IMR-90 (cell line): ENCODE measurements at regions not wholly inside any gene's neighbourhood (a gene's known extent, or its start where the extent isn't known, plus 50 kb on each side); places are given as distances from the start of the nearest gene placed in this dataset.

ENCODE experiments used
- ATAC-seq: fragments of 200-7000 bp; cut with Tn5 transposase; 2 replicates; pipeline ENCODE4 v1.9.1; 2020; ENCODE audit warnings: low read depth, mild to moderate bottlenecking, moderate library complexity
- BruUV-seq: library from RNA; stranded (reverse); fragments of 400-500 nt; replicated peaks from 2 replicates; lab custom pipeline; 2021; lab: Mats Ljungman, UMichigan
- CTCF ChIA-PET: fragments of 300-600 bp; formaldehyde crosslinking; extraction: SDS; loops from one replicate; lab custom pipeline; 2021; ENCODE audit warnings: antibody characterized with exemption; lab: Yijun Ruan, JAX
- POLR2A ChIA-PET: fragments of 300-600 bp; sonication (Branson Sonifier 250); formaldehyde crosslinking; loops from one replicate; lab custom pipeline; 2022; ENCODE audit warnings: antibody characterized with exemption; ENCODE audit not compliant: unreplicated experiment; lab: Charles Lee
- DNase-seq: peaks from one replicate; pipeline ENCODE4 v3.0.0; 2013
- H2AFZ ChIP-seq: replicated peaks from 2 replicates; pipeline ENCODE3; 2013; ENCODE audit warnings: low read length, mild to moderate bottlenecking; ENCODE audit not compliant: poor library complexity
- H2AK5ac ChIP-seq: 2 replicates; pipeline ENCODE4 v1.6.1; 2013; ENCODE audit warnings: low read depth, low read length, inconsistent platforms
- H2AK9ac ChIP-seq: replicated peaks from 2 replicates; pipeline ENCODE3; 2013; ENCODE audit warnings: mild to moderate bottlenecking, low read depth, low read length, moderate library complexity; ENCODE audit not compliant: poor library complexity
- H2BK120ac ChIP-seq: 2 replicates; pipeline ENCODE4 v1.6.1; 2013; ENCODE audit warnings: low read depth, low read length, inconsistent platforms
- H2BK15ac ChIP-seq: 3 replicates; pipeline ENCODE4 v1.6.1; 2013; ENCODE audit warnings: low read depth, low read length, inconsistent platforms
- H2BK20ac ChIP-seq: 2 replicates; pipeline ENCODE4 v1.6.1; 2013; ENCODE audit warnings: low read depth, mild to moderate bottlenecking, inconsistent platforms, low read length, moderate library complexity
- H2BK5ac ChIP-seq: 2 replicates; pipeline ENCODE4 v1.6.1; 2013; ENCODE audit warnings: mild to moderate bottlenecking, low read depth, low read length, inconsistent platforms; ENCODE audit not compliant: poor library complexity, severe bottlenecking
- H3K14ac ChIP-seq: replicated peaks from 2 replicates; pipeline ENCODE4 v1.6.1; 2013; ENCODE audit warnings: low read depth, low read length, inconsistent platforms
- H3K18ac ChIP-seq: 2 replicates; pipeline ENCODE4 v1.6.1; 2013; ENCODE audit warnings: low read depth, low read length, control low read depth
- H3K23ac ChIP-seq: 2 replicates; pipeline ENCODE4 v1.6.1; 2013; ENCODE audit warnings: low read depth, low read length, inconsistent platforms
- H3K27ac ChIP-seq: 2 replicates; pipeline ENCODE4 v1.5.1; 2013; ENCODE audit warnings: mild to moderate bottlenecking, control low read depth, low read length; ENCODE audit not compliant: insufficient read depth
- H3K27me3 ChIP-seq: 2 replicates; pipeline ENCODE4 v1.6.1; 2013; ENCODE audit warnings: low read length; ENCODE audit not compliant: control insufficient read depth, insufficient read depth
- H3K36me3 ChIP-seq: 2 replicates; pipeline ENCODE4 v1.6.1; 2013; ENCODE audit warnings: low read length, mixed read lengths; ENCODE audit not compliant: control insufficient read depth, insufficient read depth
- H3K4ac ChIP-seq: 2 replicates; pipeline ENCODE4 v1.6.1; 2013; ENCODE audit warnings: low read depth, low read length, inconsistent platforms
- H3K4me1 ChIP-seq: 2 replicates; pipeline ENCODE4 v1.6.1; 2013; ENCODE audit warnings: low read length, mixed read lengths; ENCODE audit not compliant: control insufficient read depth, insufficient read depth
- H3K4me2 ChIP-seq: 2 replicates; pipeline ENCODE4 v1.6.1; 2013; ENCODE audit warnings: low read depth, mild to moderate bottlenecking, control low read depth, low read length, moderate library complexity
- H3K4me3 ChIP-seq: 2 replicates; pipeline ENCODE4 v1.5.1; 2013; ENCODE audit warnings: low read depth, mild to moderate bottlenecking, control low read depth, low read length, moderate library complexity; ENCODE audit not compliant: insufficient read depth
- H3K56ac ChIP-seq: 2 replicates; pipeline ENCODE4 v1.6.1; 2013; ENCODE audit warnings: low read length, inconsistent platforms; ENCODE audit not compliant: insufficient read depth; ENCODE audit errors: extremely low read depth
- H3K79me1 ChIP-seq, 2 experiments: 2 replicates each; pipeline ENCODE4 v1.6.1; 2013; ENCODE audit warnings: low read length in 2 of 2, inconsistent platforms in 1 of 2, low read depth in 1 of 2
- H3K9ac ChIP-seq: 2 replicates; pipeline ENCODE4 v1.6.1; 2013; ENCODE audit warnings: low read depth, low read length, control low read depth
- H3K9me1 ChIP-seq: 2 replicates; pipeline ENCODE4 v1.6.1; 2013; ENCODE audit warnings: low read length, inconsistent platforms; ENCODE audit not compliant: insufficient read depth
- H3K9me3 ChIP-seq: 2 replicates; pipeline ENCODE4 v1.6.1; 2013; ENCODE audit warnings: low read length; ENCODE audit not compliant: control insufficient read depth, insufficient read depth
- H4K20me1 ChIP-seq: 2 replicates; pipeline ENCODE4 v1.6.1; 2013; ENCODE audit warnings: low read length, inconsistent platforms; ENCODE audit not compliant: insufficient read depth
- H4K5ac ChIP-seq: 2 replicates; pipeline ENCODE4 v1.6.1; 2013; ENCODE audit warnings: mild to moderate bottlenecking, low read depth, low read length, control low read depth
- H4K8ac ChIP-seq, 2 experiments: 2 replicates each; pipeline ENCODE4 v1.6.1; 2013; ENCODE audit warnings: low read depth in 2 of 2, low read length in 2 of 2, control low read depth in 1 of 2, inconsistent platforms in 1 of 2
- H4K91ac ChIP-seq: 2 replicates; pipeline ENCODE4 v1.6.1; 2013; ENCODE audit warnings: low read depth, low read length, inconsistent platforms; ENCODE audit not compliant: insufficient read depth
- FOS ChIP-seq: fragments of 150-350 bp; IDR thresholded peaks from 2 replicates; pipeline ENCODE4 v1.6.1; 2016; ENCODE audit warnings: low read depth, low read length
- POLR2A ChIP-seq: IDR thresholded peaks from 2 replicates; pipeline ENCODE4 v1.6.1; 2012; ENCODE audit warnings: mild to moderate bottlenecking, low read depth, low read length
- SMC3 ChIP-seq: fragments of 150-350 bp; IDR thresholded peaks from 2 replicates; pipeline ENCODE4 v1.6.1; 2016; ENCODE audit warnings: low read depth, mild to moderate bottlenecking, antibody characterized with exemption, low read length, moderate library complexity
- WGBS, 2 experiments: methylation state at CpG; one replicate each; pipeline versions ENCODE4 v1.1.5 to v1.1.7; 2013; ENCODE audit warnings: missing lambda C conversion rate in 2 of 2; ENCODE audit not compliant: insufficient read length in 1 of 2; ENCODE audit errors: extremely low coverage in 2 of 2; 5-methylcytosine and 5-hydroxymethylcytosine counted together
- dilution Hi-C: fragments of 300-500 bp; cut with HindIII; formaldehyde crosslinking; loops from one replicate; pipeline ENCODE4 v1.14.3; 2018; ENCODE audit warnings: low sequenced_read_pairs; ENCODE audit not compliant: unreplicated experiment
- in situ Hi-C: fragments of 300-500 bp; cut with MboI; formaldehyde crosslinking; loops from 3 replicates; pipeline ENCODE4 v1.14.3; 2019; ENCODE audit warnings: low sequenced_read_pairs, inconsistent platforms, mixed read lengths
- intact Hi-C: fragments of 100-400 bp; cut with micrococcal nuclease; formaldehyde crosslinking; loops from 2 replicates; pipeline ENCODE4 v1.10.0; 2022
- TF ChIP-seq, protein P1 (sequence below): fragments of 150-350 bp; IDR thresholded peaks from 2 replicates; pipeline ENCODE4 v1.6.1; 2016; ENCODE audit warnings: low read depth, mild to moderate bottlenecking, low read length, moderate library complexity, borderline replicate concordance

GRCh38 chr5:133729800-133730199 lies 117.5 kb upstream of the FSTL4 start:
- no peak overlapping the region for H2BK5ac ChIP-seq
- H4K20me1 ChIP-seq: no peaks in the 10 kb centered on the region
- intact Hi-C loops: no loop called here
- dilution Hi-C loops: no loop called here
- no peak overlapping the region for H2AFZ ChIP-seq
- no peaks in the 10 kb centered on the region for H3K9me3 ChIP-seq
- no peak overlapping the region for H3K23ac ChIP-seq
- no peak overlapping the region for H2BK20ac ChIP-seq
- H2AK9ac ChIP-seq: no peak overlapping the region
- BruUV-seq: no TSS peak
- no peak overlapping the region for H3K9ac ChIP-seq
- no peak overlapping the region for H3K27ac ChIP-seq
- no peak overlapping the region for H4K5ac ChIP-seq
- no peaks in the 10 kb centered on the region for H3K4me1 ChIP-seq
- no peak overlapping the region for H2BK15ac ChIP-seq
- no peak overlapping the region for H3K14ac ChIP-seq
- no peak overlapping the region for H3K4ac ChIP-seq
- no CpG with 5 or more reads among the region's 3 CpGs for WGBS, 2 experiments
- no peak for DNase-seq
- no peak overlapping the region for H3K4me2 ChIP-seq
- H3K36me3 ChIP-seq: no peaks in the 10 kb centered on the region
- H3K18ac ChIP-seq: no peak overlapping the region
- H3K27me3 ChIP-seq: peaks cover 2% of the 10 kb centered on the region; the same call in 1 of the 2 replicates
- TF ChIP-seq POLR2A: no peak
- TF ChIP-seq FOS: no peak
- TF ChIP-seq, protein P1, sequence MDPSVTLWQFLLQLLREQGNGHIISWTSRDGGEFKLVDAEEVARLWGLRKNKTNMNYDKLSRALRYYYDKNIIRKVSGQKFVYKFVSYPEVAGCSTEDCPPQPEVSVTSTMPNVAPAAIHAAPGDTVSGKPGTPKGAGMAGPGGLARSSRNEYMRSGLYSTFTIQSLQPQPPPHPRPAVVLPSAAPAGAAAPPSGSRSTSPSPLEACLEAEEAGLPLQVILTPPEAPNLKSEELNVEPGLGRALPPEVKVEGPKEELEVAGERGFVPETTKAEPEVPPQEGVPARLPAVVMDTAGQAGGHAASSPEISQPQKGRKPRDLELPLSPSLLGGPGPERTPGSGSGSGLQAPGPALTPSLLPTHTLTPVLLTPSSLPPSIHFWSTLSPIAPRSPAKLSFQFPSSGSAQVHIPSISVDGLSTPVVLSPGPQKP: no peak
- no peak for TF ChIP-seq SMC3
- ChIA-PET POLR2A (no interaction called here), CTCF (no interaction called here)
- H3K4me3 ChIP-seq: no peak overlapping the region
- H4K91ac ChIP-seq: no peak overlapping the region
- no peaks in the 10 kb centered on the region for H3K79me1 ChIP-seq
- H3K56ac ChIP-seq: no peak overlapping the region
- no peak overlapping the region for H2BK120ac ChIP-seq
- no peak overlapping the region for H4K8ac ChIP-seq
- no peak overlapping the region for H2AK5ac ChIP-seq
- ATAC-seq: no peak
- in situ Hi-C loops: no loop called here
- H3K9me1 ChIP-seq: no peaks in the 10 kb centered on the region
